22Rv1 (cell line): ENCODE measurements at regions not wholly inside any gene's neighbourhood (a gene's known extent, or its start where the extent isn't known, plus 50 kb on each side); places are given as distances from the start of the nearest gene placed in this dataset.

ENCODE experiments used
- H3K27ac ChIP-seq: fragments of 450-650 bp; 2 replicates; pipeline ENCODE4 v1.5.1; 2017
- ZFX ChIP-seq: fragments of 450-650 bp; IDR thresholded peaks from 2 replicates; pipeline ENCODE4 v1.6.1; 2017; ENCODE audit warnings: antibody characterized with exemption, borderline replicate concordance
- TF ChIP-seq, protein P1 (sequence below): fragments of 450-650 bp; IDR thresholded peaks from 2 replicates; pipeline ENCODE4 v1.5.1; 2017; ENCODE audit warnings: mild to moderate bottlenecking

DNA sequence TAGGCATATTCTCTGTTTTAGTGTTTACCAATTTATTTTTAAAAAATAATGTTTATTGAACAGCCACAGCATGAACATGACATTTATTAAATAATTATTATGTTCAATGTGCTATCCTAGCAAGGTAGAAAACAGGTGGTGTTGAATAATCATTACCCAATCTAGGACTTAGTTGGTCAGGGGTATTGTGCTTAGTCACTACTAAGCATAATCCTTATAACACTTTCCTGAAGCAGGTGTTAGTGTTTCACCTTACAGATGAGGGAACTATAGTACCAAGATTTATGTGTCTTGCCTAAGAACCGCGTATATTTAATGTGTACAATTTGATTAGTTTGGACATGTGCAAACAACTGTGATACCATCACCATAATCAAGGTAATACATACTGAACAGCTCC lies 1387.2 kb upstream of the ACO1 start:
- H3K27ac ChIP-seq: peak overlapping the region; percentile 12
- TF ChIP-seq, protein P1, sequence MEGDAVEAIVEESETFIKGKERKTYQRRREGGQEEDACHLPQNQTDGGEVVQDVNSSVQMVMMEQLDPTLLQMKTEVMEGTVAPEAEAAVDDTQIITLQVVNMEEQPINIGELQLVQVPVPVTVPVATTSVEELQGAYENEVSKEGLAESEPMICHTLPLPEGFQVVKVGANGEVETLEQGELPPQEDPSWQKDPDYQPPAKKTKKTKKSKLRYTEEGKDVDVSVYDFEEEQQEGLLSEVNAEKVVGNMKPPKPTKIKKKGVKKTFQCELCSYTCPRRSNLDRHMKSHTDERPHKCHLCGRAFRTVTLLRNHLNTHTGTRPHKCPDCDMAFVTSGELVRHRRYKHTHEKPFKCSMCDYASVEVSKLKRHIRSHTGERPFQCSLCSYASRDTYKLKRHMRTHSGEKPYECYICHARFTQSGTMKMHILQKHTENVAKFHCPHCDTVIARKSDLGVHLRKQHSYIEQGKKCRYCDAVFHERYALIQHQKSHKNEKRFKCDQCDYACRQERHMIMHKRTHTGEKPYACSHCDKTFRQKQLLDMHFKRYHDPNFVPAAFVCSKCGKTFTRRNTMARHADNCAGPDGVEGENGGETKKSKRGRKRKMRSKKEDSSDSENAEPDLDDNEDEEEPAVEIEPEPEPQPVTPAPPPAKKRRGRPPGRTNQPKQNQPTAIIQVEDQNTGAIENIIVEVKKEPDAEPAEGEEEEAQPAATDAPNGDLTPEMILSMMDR: no peak
- no peak for TF ChIP-seq ZFX

DNA sequence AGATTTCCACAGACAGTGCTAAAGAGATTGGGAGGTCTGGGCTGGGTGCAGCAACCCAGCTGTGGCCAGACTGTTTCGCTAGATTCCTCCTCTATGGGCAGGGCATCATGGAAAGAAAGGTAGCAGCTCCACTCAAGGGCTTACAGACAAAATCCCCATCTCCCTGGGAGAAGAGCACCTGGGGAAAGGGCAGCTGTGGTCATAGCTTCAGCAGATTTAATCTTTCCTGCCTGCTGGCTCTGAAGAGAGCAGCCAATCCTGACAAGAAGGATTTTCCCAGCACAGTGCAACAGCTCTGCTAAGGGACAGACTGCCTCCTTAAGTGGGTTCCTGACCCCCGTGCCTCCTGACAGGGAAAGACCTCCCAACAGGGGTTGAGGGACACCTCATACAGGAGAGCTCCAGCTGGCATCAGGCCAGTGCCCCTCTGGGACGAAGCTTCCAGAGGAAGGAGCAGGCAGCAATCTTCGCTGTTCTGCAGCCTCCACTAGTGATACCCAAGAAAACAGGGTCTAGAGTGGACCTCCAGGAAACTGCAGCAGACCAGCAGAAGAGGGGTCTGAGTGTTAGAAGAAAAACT lies 1379.3 kb upstream of the ACO1 start:
- TF ChIP-seq, protein P1: no peak
- TF ChIP-seq ZFX: no peak

DNA sequence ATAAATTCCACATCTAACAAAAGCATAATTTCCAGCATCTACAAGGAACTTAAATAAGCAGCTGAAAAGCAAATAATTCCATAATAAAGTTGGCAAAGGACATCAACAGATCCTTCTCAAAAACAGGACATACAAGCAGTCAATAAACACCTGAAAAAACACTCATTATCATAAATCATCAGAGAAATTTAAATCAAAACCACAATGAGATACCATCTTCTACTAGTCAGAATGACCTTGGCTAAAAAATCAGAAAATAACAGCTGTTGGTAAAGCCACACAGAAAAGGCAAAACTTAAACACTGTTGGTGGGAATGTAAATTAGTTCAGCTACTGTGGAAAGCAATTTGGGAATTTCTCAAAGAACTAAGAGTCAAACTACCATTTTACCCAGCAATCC lies 1371.1 kb upstream of the ACO1 start:
- TF ChIP-seq, protein P1: no peak
- TF ChIP-seq ZFX: no peak

More for the DNA sequence above, 1379.3 kb upstream of the ACO1 start:
- no peak overlapping the region for H3K27ac ChIP-seq

DNA sequence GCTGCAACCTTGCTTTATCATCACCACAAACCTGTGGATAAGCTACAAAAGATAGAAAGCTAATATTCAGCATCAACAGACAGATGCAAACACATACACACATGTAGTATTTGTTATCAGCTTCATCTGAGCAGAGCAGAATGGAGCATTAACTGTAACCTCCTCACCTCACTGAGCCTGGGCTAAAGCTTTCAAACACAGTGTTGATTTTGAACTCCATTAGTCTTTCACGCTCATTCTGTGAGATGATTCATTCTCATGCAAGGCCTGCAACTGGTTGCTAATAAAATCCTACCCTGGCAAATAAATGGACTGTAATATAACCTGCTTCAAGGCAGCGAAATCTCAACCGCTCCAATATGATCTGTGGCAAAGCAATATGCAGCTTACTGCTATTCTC lies 1360.6 kb upstream of the ACO1 start:
- no peak for TF ChIP-seq ZFX
- TF ChIP-seq, protein P1: no peak
- no peak overlapping the region for H3K27ac ChIP-seq

More for the DNA sequence above, 1371.1 kb upstream of the ACO1 start:
- H3K27ac ChIP-seq: no peak overlapping the region

DNA sequence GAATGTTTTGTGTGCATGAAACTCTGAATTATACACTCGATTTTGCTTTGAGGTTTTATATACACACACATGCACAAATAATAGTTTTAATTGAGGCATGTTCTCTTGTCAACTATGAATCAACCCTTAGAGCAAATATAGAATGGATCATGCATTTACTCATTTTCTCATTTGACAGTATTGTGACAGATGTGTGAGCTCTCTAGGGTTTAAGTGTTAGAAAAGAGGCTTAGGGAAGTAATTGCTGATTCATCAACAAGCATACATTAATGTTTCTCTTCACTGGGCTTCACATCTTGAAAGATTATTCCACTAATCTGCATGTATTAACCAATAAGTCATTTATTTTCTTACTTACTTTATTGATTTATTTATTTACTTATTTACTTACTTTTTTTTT lies 1356.8 kb upstream of the ACO1 start:
- no peak for TF ChIP-seq ZFX
- TF ChIP-seq, protein P1: no peak
- H3K27ac ChIP-seq: no peak overlapping the region

DNA sequence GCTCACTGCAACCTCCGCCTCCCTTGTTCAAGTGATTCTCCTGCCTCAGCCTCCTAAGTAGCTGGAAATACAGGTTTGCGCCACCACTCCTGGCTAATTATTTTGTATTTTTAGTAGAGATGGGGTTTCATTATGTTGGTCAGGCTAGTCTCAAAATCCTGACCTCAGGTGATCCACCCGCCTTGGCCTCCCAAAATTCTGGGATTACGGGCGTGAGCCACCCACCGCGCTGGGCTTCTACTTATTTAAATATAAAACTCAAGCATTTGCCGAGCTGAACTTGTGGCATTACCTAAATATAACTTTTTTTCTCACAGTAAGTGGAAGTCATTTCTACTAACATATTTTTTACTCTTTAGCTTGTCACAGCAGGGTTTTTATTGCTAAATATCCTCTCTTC lies 1356.3 kb upstream of the ACO1 start:
- TF ChIP-seq ZFX: no peak
- no peak overlapping the region for H3K27ac ChIP-seq

DNA sequence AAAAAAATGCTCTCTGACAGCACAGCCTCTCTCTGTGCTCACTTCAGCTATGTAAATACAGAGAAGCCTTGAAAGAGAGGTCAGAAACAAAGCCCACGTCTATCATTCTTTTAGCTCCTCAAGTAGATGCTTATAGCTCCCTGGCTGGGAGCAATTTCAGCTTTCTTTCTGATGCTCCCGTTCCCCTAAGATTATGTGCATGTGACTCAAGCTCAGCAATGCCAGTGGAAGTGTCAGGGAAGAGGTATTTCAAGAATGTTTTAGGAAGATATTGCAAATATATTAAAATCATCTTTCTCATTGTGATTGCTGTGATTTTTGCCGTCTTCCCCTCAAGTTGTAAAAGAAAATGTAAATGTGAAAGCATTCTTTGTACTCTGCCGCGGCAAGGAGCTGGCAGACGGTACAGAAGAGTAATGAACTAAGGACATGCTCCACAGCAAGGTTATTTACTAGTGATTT lies 1353.7 kb upstream of the ACO1 start:
- H3K27ac ChIP-seq: peak overlapping the region; percentile 12; the same call in 1 of the 2 replicates
- TF ChIP-seq, protein P1: no peak
- no peak for TF ChIP-seq ZFX

DNA sequence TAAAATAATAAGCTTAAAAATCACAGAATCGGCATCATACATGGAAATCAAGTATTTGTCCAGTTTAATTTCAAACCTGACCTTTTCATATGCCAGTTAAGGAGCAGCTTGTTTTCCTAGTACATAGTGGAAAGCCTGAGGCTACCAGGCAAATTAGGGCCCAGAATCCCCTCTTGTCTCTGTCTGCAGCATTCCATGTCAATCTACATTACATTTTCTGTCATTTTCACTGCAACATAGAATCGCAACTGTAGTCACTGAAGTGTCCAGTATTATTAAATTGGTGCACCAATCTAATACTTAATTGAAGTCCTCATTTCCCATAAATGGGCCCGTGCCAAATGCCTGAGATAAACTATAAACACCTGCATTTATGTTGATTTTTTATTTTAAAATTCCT lies 1352.2 kb upstream of the ACO1 start:
- TF ChIP-seq ZFX: no peak
- TF ChIP-seq, protein P1: no peak
- no peak overlapping the region for H3K27ac ChIP-seq
